ENCODE measurements at regions not wholly inside any gene's neighbourhood (a gene's known extent, or its start where the extent isn't known, plus 50 kb on each side); places are given as distances from the start of the nearest gene placed in this dataset.

DNA sequence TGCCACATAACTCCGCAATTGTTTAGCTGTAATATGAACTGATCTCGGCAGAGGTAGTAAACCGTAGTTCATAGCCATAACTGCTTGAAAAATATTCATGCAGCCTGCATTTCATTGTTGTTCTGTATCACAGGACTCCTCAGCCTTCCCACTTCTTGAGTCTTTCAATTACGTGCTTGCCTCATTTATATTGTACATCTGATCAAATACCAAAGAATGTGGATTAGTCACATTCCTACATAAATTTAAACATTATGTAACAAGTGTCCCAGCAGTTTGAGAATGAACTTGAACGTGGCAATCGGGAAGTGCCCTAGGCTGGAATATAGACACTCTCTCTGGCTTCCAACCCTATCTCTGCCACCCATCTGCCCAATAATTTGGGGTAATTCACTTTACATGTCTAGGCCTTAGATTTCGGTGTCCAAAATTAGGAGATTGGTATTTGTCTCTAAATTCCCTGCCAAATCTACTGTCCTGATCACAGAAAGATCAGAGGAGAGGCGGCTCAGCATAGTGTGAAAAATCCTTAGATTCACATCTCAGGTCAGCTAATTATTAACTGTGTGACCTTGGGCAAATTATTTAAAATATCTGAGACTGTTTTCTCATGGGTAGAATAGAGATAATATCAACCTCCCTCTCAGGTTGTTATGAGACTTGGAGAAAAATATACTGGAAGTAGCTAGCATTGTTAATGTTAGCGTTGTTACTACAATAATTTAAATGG is 215.1 kb upstream of the RFX3 start:
- TF ChIP-seq TAF1 (conservative IDR thresholded peaks at IDR 0.05) (no peak), GABPA (IDR thresholded peaks at IDR 0.05 in 1 of 2, conservative IDR thresholded peaks at IDR 0.05 in 1 of 2) (no peak), SP1 (IDR thresholded peaks at IDR 0.05) (no peak), RAD21 (IDR thresholded peaks at IDR 0.05) (no peak), JUND (IDR thresholded peaks at IDR 0.05) (no peak), FOXA1 (IDR thresholded peaks at IDR 0.05) (no peak), NR2F2 (IDR thresholded peaks at IDR 0.05) (no peak), YY1 (IDR thresholded peaks at IDR 0.05) (no peak), HNF4A (conservative IDR thresholded peaks at IDR 0.05) (no peak)
- TF ChIP-seq, protein P1, sequence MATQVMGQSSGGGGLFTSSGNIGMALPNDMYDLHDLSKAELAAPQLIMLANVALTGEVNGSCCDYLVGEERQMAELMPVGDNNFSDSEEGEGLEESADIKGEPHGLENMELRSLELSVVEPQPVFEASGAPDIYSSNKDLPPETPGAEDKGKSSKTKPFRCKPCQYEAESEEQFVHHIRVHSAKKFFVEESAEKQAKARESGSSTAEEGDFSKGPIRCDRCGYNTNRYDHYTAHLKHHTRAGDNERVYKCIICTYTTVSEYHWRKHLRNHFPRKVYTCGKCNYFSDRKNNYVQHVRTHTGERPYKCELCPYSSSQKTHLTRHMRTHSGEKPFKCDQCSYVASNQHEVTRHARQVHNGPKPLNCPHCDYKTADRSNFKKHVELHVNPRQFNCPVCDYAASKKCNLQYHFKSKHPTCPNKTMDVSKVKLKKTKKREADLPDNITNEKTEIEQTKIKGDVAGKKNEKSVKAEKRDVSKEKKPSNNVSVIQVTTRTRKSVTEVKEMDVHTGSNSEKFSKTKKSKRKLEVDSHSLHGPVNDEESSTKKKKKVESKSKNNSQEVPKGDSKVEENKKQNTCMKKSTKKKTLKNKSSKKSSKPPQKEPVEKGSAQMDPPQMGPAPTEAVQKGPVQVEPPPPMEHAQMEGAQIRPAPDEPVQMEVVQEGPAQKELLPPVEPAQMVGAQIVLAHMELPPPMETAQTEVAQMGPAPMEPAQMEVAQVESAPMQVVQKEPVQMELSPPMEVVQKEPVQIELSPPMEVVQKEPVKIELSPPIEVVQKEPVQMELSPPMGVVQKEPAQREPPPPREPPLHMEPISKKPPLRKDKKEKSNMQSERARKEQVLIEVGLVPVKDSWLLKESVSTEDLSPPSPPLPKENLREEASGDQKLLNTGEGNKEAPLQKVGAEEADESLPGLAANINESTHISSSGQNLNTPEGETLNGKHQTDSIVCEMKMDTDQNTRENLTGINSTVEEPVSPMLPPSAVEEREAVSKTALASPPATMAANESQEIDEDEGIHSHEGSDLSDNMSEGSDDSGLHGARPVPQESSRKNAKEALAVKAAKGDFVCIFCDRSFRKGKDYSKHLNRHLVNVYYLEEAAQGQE (IDR thresholded peaks at IDR 0.05), result no peak
- TF ChIP-seq, protein P2, sequence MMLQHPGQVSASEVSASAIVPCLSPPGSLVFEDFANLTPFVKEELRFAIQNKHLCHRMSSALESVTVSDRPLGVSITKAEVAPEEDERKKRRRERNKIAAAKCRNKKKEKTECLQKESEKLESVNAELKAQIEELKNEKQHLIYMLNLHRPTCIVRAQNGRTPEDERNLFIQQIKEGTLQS (IDR thresholded peaks at IDR 0.05), result no peak
- TF ChIP-seq, protein P3, sequence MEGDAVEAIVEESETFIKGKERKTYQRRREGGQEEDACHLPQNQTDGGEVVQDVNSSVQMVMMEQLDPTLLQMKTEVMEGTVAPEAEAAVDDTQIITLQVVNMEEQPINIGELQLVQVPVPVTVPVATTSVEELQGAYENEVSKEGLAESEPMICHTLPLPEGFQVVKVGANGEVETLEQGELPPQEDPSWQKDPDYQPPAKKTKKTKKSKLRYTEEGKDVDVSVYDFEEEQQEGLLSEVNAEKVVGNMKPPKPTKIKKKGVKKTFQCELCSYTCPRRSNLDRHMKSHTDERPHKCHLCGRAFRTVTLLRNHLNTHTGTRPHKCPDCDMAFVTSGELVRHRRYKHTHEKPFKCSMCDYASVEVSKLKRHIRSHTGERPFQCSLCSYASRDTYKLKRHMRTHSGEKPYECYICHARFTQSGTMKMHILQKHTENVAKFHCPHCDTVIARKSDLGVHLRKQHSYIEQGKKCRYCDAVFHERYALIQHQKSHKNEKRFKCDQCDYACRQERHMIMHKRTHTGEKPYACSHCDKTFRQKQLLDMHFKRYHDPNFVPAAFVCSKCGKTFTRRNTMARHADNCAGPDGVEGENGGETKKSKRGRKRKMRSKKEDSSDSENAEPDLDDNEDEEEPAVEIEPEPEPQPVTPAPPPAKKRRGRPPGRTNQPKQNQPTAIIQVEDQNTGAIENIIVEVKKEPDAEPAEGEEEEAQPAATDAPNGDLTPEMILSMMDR (IDR thresholded peaks at IDR 0.05; ENCODE audit: low read depth, low read length, missing input control), result no peak
- TF ChIP-seq, protein P4, sequence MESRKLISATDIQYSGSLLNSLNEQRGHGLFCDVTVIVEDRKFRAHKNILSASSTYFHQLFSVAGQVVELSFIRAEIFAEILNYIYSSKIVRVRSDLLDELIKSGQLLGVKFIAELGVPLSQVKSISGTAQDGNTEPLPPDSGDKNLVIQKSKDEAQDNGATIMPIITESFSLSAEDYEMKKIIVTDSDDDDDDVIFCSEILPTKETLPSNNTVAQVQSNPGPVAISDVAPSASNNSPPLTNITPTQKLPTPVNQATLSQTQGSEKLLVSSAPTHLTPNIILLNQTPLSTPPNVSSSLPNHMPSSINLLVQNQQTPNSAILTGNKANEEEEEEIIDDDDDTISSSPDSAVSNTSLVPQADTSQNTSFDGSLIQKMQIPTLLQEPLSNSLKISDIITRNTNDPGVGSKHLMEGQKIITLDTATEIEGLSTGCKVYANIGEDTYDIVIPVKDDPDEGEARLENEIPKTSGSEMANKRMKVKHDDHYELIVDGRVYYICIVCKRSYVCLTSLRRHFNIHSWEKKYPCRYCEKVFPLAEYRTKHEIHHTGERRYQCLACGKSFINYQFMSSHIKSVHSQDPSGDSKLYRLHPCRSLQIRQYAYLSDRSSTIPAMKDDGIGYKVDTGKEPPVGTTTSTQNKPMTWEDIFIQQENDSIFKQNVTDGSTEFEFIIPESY (IDR thresholded peaks at IDR 0.05), result no peak
- TF ChIP-seq, protein P5, sequence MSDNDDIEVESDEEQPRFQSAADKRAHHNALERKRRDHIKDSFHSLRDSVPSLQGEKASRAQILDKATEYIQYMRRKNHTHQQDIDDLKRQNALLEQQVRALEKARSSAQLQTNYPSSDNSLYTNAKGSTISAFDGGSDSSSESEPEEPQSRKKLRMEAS (IDR thresholded peaks at IDR 0.05), result no peak

Data from liver (tissue), 3 donors.